ENCODE measurements at regions not wholly inside any gene's neighbourhood (a gene's known extent, or its start where the extent isn't known, plus 50 kb on each side); places are given as distances from the start of the nearest gene placed in this dataset.

DNA sequence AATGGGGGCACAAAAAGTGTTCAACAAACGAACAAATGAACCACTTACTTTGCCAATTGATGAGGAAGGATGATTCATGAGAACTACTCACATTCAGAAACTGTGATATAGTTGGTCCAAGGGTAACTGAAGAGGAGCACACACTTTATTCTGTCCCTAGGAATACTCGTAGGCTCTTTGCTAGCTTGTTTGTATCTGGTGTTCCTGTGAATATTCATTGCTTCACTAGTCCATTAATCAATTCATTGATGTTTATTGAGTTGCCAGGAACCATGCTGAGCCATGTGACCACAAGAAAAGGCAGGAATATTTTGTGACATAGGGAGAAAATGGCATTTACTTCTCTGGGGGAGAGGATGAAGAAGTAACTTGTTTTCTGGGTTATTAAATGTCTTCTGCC is 338.3 kb downstream of the IL20RB start:
- Histone ChIP-seq H3K4me3 (ENCODE audit: control insufficient read depth in 1 of 2, extremely low read depth in 1 of 2, low read length in 1 of 2) (no peak overlapping the region), H3K36me3 (ENCODE audit: control insufficient read depth in 2 of 2, extremely low read depth in 1 of 2, insufficient read depth in 1 of 2, low read length in 1 of 2) (no peaks in the 10 kb centered on the region), H3K27ac (ENCODE audit: low read length) (no peak overlapping the region), H3K9me3 (no peaks in the 10 kb centered on the region), H3K4me1 (ENCODE audit: control insufficient read depth in 1 of 2, extremely low read depth in 1 of 2, insufficient read depth in 2 of 2, low read length in 2 of 2) (no peaks in the 10 kb centered on the region), H3K27me3 (replicated peaks in 1 of 2; ENCODE audit: control insufficient read depth in 2 of 2, extremely low read depth in 1 of 2, insufficient read depth in 2 of 2, low read length in 1 of 2) (peaks cover 0 to 2% of the 10 kb centered on the region in 2 experiments)
- ChIA-PET POLR2A (no interaction called here), CTCF (no interaction called here)
- Mint-ChIP-seq H3K4me1 (no peaks in the 10 kb centered on the region), H3K27me3 (peaks cover 0 to 3% of the 10 kb centered on the region in 2 donors), H3K36me3 (no peaks in the 10 kb centered on the region), H3K4me3 (no peak overlapping the region), H3K27ac (no peak overlapping the region), H3K9me3 (no peaks in the 10 kb centered on the region)
- ATAC-seq (replicated peaks in 1 of 4) (no peak), DNase-seq (no peak)
- no CpG with 5 or more reads among the region's 2 CpGs for WGBS (ENCODE audit: insufficient coverage)

DNA sequence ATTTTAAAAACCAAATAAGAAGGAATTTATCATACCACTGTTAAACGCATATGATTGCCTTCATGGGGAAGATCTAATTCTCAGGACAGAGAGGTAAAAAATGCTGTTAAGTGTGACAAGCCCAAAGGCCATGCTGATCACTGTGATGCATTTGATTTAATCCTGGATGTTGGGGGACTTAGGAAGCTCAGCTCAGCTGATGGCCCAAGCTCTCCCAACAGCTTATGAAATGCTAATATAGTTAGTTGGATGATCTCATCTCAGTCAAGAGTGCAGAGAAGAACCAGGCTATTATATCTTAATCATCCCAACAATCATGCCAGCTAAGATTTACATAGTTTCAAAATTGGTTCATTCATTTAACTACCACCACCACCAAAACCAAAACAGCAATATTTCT is 340.0 kb downstream of the IL20RB start:
- Histone ChIP-seq H3K27me3 (replicated peaks in 1 of 2; ENCODE audit: control insufficient read depth in 2 of 2, extremely low read depth in 1 of 2, insufficient read depth in 2 of 2, low read length in 1 of 2) (peaks cover 0 to 2% of the 10 kb centered on the region in 2 experiments), H3K4me3 (ENCODE audit: control insufficient read depth in 1 of 2, extremely low read depth in 1 of 2, low read length in 1 of 2) (no peak overlapping the region), H3K27ac (ENCODE audit: low read length) (no peak overlapping the region), H3K36me3 (ENCODE audit: control insufficient read depth in 2 of 2, extremely low read depth in 1 of 2, insufficient read depth in 1 of 2, low read length in 1 of 2) (no peaks in the 10 kb centered on the region), H3K4me1 (ENCODE audit: control insufficient read depth in 1 of 2, extremely low read depth in 1 of 2, insufficient read depth in 2 of 2, low read length in 2 of 2) (no peaks in the 10 kb centered on the region), H3K9me3 (no peaks in the 10 kb centered on the region)
- ATAC-seq (replicated peaks in 1 of 4) (no peak), DNase-seq (no peak)
- Mint-ChIP-seq H3K36me3 (no peaks in the 10 kb centered on the region), H3K4me1 (no peaks in the 10 kb centered on the region), H3K27me3 (no peaks in the 10 kb centered on the region), H3K9me3 (no peaks in the 10 kb centered on the region), H3K27ac (no peak overlapping the region), H3K4me3 (no peak overlapping the region)
- no CpG with 5 or more reads among the region's 1 CpG for WGBS (ENCODE audit: insufficient coverage)
- ChIA-PET CTCF (no interaction called here), POLR2A (no interaction called here)

DNA sequence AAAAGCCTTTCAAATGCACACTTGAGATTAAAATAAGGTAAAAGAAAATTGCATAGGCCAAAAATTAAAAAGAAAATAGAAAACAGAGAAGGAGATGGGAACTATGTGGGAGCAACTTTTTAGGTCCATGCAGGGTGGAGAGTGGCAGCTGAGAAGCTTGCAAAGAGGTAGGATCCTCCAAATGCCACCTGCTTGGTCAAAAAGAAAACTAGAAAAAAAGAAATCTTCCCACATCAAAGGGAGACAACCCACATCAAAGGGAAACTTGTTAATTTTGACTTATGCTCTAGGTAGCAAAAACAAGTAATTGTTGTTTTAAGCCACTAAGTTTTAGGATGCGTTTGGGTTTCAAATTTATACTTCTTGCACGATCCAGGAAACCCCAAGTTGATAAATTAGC is 342.9 kb downstream of the IL20RB start:
- Histone ChIP-seq H3K27me3 (replicated peaks in 1 of 2; ENCODE audit: control insufficient read depth in 2 of 2, extremely low read depth in 1 of 2, insufficient read depth in 2 of 2, low read length in 1 of 2) (no peaks in the 10 kb centered on the region), H3K4me3 (ENCODE audit: control insufficient read depth in 1 of 2, extremely low read depth in 1 of 2, low read length in 1 of 2) (no peak overlapping the region), H3K4me1 (ENCODE audit: control insufficient read depth in 1 of 2, extremely low read depth in 1 of 2, insufficient read depth in 2 of 2, low read length in 2 of 2) (no peaks in the 10 kb centered on the region), H3K9me3 (no peaks in the 10 kb centered on the region), H3K27ac (ENCODE audit: low read length) (no peak overlapping the region), H3K36me3 (ENCODE audit: control insufficient read depth in 2 of 2, extremely low read depth in 1 of 2, insufficient read depth in 1 of 2, low read length in 1 of 2) (no peaks in the 10 kb centered on the region)
- ChIA-PET CTCF (no interaction called here), POLR2A (no interaction called here)
- no peaks in the 10 kb centered on the region for H3K27me3 Mint-ChIP-seq
- no peak overlapping the region for H3K4me3 Mint-ChIP-seq
- H3K27ac Mint-ChIP-seq: no peak overlapping the region
- H3K4me1 Mint-ChIP-seq: no peaks in the 10 kb centered on the region
- DNase-seq (no peak), ATAC-seq (replicated peaks in 1 of 4) (no peak)
- H3K9me3 Mint-ChIP-seq: peaks cover 0 to 15% (median 3%) of the 10 kb centered on the region in 3 donors
- no peaks in the 10 kb centered on the region for H3K36me3 Mint-ChIP-seq
- WGBS (ENCODE audit: insufficient coverage): no CpG with 5 or more reads among the region's 2 CpGs

DNA sequence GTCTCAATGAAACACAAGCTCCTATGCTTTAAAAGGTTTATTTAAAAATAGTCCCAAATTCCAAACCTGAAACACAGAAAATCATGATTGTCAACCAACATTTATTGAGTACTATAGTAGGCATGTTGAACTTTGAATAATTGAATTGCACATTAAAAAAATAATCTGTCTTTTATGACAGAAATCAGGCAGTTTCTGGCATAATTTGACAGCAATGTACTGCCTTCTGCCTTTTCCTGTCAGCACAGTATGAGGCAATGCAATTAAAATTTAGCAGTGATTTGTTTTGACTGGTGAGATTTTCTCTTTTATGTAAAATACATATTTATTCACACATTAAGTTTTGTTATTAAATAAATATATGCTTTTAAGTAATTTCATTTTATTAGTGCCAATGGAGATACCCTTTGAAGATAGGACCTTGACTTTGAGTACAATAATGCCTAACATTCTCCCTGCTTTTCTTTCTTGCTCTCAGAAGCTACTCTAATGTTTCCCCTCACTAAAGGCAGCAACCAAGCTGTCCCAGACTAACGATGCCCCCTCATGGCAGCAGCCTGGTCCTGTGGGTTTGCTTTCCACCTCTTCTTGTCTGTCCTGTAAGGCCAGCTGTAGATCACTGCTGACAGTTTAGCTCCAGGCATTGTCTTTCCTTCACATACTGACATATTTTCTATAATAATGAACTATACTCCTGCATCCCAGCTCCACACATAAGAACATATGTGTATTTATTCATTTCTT is 346.7 kb downstream of the IL20RB start:
- no peak for ATAC-seq (replicated peaks in 1 of 4)
- H3K4me3 Mint-ChIP-seq: no peak overlapping the region
- no peaks in the 10 kb centered on the region for H3K27me3 Mint-ChIP-seq
- H3K9me3 Mint-ChIP-seq: peaks cover 2 to 18% (median 3%) of the 10 kb centered on the region in 3 donors
- CTCF ChIA-PET: no interaction called here
- no peaks in the 10 kb centered on the region for H3K4me1 Mint-ChIP-seq
- POLR2A ChIA-PET: no interaction called here
- Histone ChIP-seq H3K27ac (ENCODE audit: low read length) (no peak overlapping the region), H3K9me3 (no peaks in the 10 kb centered on the region), H3K4me3 (ENCODE audit: control insufficient read depth in 1 of 2, extremely low read depth in 1 of 2, low read length in 1 of 2) (no peak overlapping the region), H3K36me3 (ENCODE audit: control insufficient read depth in 2 of 2, extremely low read depth in 1 of 2, insufficient read depth in 1 of 2, low read length in 1 of 2) (no peaks in the 10 kb centered on the region), H3K27me3 (replicated peaks in 1 of 2; ENCODE audit: control insufficient read depth in 2 of 2, extremely low read depth in 1 of 2, insufficient read depth in 2 of 2, low read length in 1 of 2) (no peaks in the 10 kb centered on the region), H3K4me1 (ENCODE audit: control insufficient read depth in 1 of 2, extremely low read depth in 1 of 2, insufficient read depth in 2 of 2, low read length in 2 of 2) (no peaks in the 10 kb centered on the region)
- H3K27ac Mint-ChIP-seq: no peak overlapping the region
- WGBS (ENCODE audit: insufficient coverage): 43% methylated on average over 1 of the region's 1 CpG
- DNase-seq: no peak
- H3K36me3 Mint-ChIP-seq: no peaks in the 10 kb centered on the region

DNA sequence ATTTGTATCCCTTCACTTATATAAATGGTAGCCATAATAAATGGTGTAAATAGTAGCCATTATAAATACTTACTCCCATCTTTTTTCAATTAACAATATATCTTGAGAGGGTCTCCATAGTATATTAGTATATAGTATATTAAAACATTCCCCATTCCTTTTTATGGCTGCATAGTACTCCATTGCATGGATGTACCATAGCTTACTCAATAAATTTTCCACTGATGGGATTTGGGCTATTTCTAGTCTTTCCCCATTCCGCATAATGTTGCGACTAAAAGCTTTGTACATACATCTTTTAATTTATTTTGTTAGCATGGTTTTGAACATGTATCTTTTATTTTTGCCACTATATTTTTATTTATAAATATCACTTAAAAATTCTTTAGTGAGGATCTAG is 366.3 kb downstream of the IL20RB start:
- ATAC-seq (replicated peaks in 1 of 4) (no peak), DNase-seq (no peak)
- CTCF ChIA-PET: no interaction called here
- no peak overlapping the region for H3K27ac ChIP-seq (ENCODE audit: low read length)
- POLR2A ChIA-PET: no interaction called here
- H3K9me3 Mint-ChIP-seq: peaks cover 0 to 6% (median 3%) of the 10 kb centered on the region in 3 donors
- H3K4me1 ChIP-seq (ENCODE audit: control insufficient read depth in 1 of 2, extremely low read depth in 1 of 2, insufficient read depth in 2 of 2, low read length in 2 of 2): no peaks in the 10 kb centered on the region
- H3K4me1 Mint-ChIP-seq: no peaks in the 10 kb centered on the region
- no peaks in the 10 kb centered on the region for H3K9me3 ChIP-seq
- H3K27ac Mint-ChIP-seq: no peak overlapping the region
- no peak overlapping the region for H3K4me3 ChIP-seq (ENCODE audit: control insufficient read depth in 1 of 2, extremely low read depth in 1 of 2, low read length in 1 of 2)
- H3K36me3 ChIP-seq (ENCODE audit: control insufficient read depth in 2 of 2, extremely low read depth in 1 of 2, insufficient read depth in 1 of 2, low read length in 1 of 2): no peaks in the 10 kb centered on the region
- no peaks in the 10 kb centered on the region for H3K36me3 Mint-ChIP-seq
- H3K4me3 Mint-ChIP-seq: no peak overlapping the region
- no peaks in the 10 kb centered on the region for H3K27me3 ChIP-seq (replicated peaks in 1 of 2; ENCODE audit: control insufficient read depth in 2 of 2, extremely low read depth in 1 of 2, insufficient read depth in 2 of 2, low read length in 1 of 2)
- no peaks in the 10 kb centered on the region for H3K27me3 Mint-ChIP-seq
- WGBS (ENCODE audit: insufficient coverage): no CpG with 5 or more reads among the region's 2 CpGs

DNA sequence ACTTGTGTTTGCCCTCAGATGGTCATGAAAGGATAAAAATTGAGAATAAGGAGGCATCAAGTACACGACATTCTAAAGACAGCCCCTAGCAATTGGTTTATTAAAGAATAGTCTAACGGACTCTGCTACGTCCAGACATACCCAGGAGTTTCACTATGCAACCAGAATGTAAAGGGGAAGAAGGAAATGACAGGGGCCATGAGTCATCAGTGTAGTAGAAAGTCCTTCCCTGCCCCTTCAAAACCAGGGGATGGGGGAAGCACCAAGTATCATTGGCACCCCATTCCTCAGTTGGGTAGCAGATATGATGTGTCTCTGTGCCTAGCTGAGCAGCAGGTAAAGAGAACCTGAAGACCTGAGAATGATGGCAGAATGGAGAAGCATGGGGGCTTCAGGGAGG is 367.4 kb downstream of the IL20RB start:
- H3K4me3 Mint-ChIP-seq: no peak overlapping the region
- ATAC-seq (replicated peaks in 1 of 4): no peak
- H3K9me3 ChIP-seq: no peaks in the 10 kb centered on the region
- WGBS (ENCODE audit: insufficient coverage): no CpG with 5 or more reads among the region's 3 CpGs
- POLR2A ChIA-PET: no interaction called here
- H3K27ac Mint-ChIP-seq: no peak overlapping the region
- H3K4me3 ChIP-seq (ENCODE audit: control insufficient read depth in 1 of 2, extremely low read depth in 1 of 2, low read length in 1 of 2): no peak overlapping the region
- CTCF ChIA-PET: no interaction called here
- no peak for DNase-seq
- H3K4me1 Mint-ChIP-seq: no peaks in the 10 kb centered on the region
- H3K36me3 ChIP-seq (ENCODE audit: control insufficient read depth in 2 of 2, extremely low read depth in 1 of 2, insufficient read depth in 1 of 2, low read length in 1 of 2): no peaks in the 10 kb centered on the region
- no peaks in the 10 kb centered on the region for H3K27me3 Mint-ChIP-seq
- H3K4me1 ChIP-seq (ENCODE audit: control insufficient read depth in 1 of 2, extremely low read depth in 1 of 2, insufficient read depth in 2 of 2, low read length in 2 of 2): no peaks in the 10 kb centered on the region
- H3K27ac ChIP-seq (ENCODE audit: low read length): no peak overlapping the region
- H3K27me3 ChIP-seq (replicated peaks in 1 of 2; ENCODE audit: control insufficient read depth in 2 of 2, extremely low read depth in 1 of 2, insufficient read depth in 2 of 2, low read length in 1 of 2): no peaks in the 10 kb centered on the region
- H3K36me3 Mint-ChIP-seq: no peaks in the 10 kb centered on the region
- H3K9me3 Mint-ChIP-seq: peaks cover 3 to 6% (median 3%) of the 10 kb centered on the region in 3 donors

DNA sequence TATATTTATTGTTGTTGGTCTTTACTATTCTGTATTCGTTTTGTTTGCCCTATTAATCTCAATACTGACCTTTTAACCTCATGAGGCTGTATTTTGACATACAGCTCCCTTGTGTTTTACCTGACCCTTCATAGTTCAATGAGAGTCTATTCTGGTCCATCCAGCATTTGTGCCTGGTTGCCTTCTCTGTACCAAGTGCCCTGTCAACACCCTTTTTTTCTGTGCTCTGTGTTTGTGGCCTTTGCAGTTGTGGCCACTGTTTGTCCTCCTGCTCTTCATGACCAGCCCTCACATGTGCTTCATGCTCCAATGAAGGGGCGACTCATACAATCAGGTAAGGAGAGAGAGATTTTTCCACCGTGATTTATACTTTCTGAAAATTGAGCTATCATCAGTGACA is 368.2 kb downstream of the IL20RB start:
- POLR2A ChIA-PET: no interaction called here
- 80% methylated on average over 1 of the region's 3 CpGs for WGBS (ENCODE audit: insufficient coverage)
- ATAC-seq (replicated peaks in 1 of 4) (no peak), DNase-seq (no peak)
- Histone ChIP-seq H3K27ac (ENCODE audit: low read length) (no peak overlapping the region), H3K27me3 (replicated peaks in 1 of 2; ENCODE audit: control insufficient read depth in 2 of 2, extremely low read depth in 1 of 2, insufficient read depth in 2 of 2, low read length in 1 of 2) (no peaks in the 10 kb centered on the region), H3K4me3 (ENCODE audit: control insufficient read depth in 1 of 2, extremely low read depth in 1 of 2, low read length in 1 of 2) (no peak overlapping the region), H3K36me3 (ENCODE audit: control insufficient read depth in 2 of 2, extremely low read depth in 1 of 2, insufficient read depth in 1 of 2, low read length in 1 of 2) (no peaks in the 10 kb centered on the region), H3K9me3 (no peaks in the 10 kb centered on the region), H3K4me1 (ENCODE audit: control insufficient read depth in 1 of 2, extremely low read depth in 1 of 2, insufficient read depth in 2 of 2, low read length in 2 of 2) (no peaks in the 10 kb centered on the region)
- Mint-ChIP-seq H3K4me1 (no peaks in the 10 kb centered on the region), H3K4me3 (no peak overlapping the region), H3K9me3 (peaks cover 3 to 6% (median 3%) of the 10 kb centered on the region in 3 donors), H3K36me3 (no peaks in the 10 kb centered on the region), H3K27ac (no peak overlapping the region), H3K27me3 (no peaks in the 10 kb centered on the region)
- CTCF ChIA-PET: interaction anchor here in 1 of 2 donors (0.5 kb wide), 1 partner anchor 8 kb away, joined by 3 read pairs; no protein-coding TSS in a partner anchor
